ENCODE measurements at regions not wholly inside any gene's neighbourhood (a gene's known extent, or its start where the extent isn't known, plus 50 kb on each side); places are given as distances from the start of the nearest gene placed in this dataset.

DNA sequence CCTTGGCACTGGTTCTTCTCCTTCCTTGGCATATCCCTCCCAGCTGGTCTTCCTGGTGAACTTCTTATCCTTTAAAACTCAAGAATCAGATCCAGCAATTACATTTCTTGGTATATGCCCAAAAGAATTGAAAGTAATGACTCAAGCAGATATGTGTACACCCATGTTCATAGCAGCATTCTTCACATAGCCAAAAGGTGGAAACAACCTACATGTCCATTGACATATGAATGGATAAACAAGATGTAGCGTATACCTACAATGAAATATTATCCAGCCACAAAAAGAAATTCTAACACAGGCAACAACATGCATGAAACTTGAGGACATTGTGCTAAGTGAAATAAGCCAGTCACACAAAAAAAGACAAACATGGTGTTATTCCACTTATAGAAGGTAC, 103.7 kb upstream of the NT5E start:
- TF ChIP-seq FOXM1 (IDR thresholded peaks at IDR 0.05; ENCODE audit: borderline replicate concordance, low read depth): no peak
- TF ChIP-seq ZBTB7A (IDR thresholded peaks at IDR 0.05; ENCODE audit: low read depth): no peak
- no peak for TF ChIP-seq EP300 (IDR thresholded peaks at IDR 0.05; ENCODE audit: borderline replicate concordance)
- TF ChIP-seq TCF12 (IDR thresholded peaks at IDR 0.05; ENCODE audit: low read depth): no peak
- no peak for TF ChIP-seq CEBPB (IDR thresholded peaks at IDR 0.05)
- TF ChIP-seq YY1 (IDR thresholded peaks at IDR 0.05; ENCODE audit: low read depth): no peak
- no peak for TF ChIP-seq NFIC (IDR thresholded peaks at IDR 0.05)
- TF ChIP-seq MAX (IDR thresholded peaks at IDR 0.05): no peak
- no peak for TF ChIP-seq REST (IDR thresholded peaks at IDR 0.05; ENCODE audit: low read depth)
- TF ChIP-seq, protein P1, sequence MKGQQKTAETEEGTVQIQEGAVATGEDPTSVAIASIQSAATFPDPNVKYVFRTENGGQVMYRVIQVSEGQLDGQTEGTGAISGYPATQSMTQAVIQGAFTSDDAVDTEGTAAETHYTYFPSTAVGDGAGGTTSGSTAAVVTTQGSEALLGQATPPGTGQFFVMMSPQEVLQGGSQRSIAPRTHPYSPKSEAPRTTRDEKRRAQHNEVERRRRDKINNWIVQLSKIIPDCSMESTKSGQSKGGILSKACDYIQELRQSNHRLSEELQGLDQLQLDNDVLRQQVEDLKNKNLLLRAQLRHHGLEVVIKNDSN (IDR thresholded peaks at IDR 0.05): no peak
- no peak for TF ChIP-seq RAD21 (IDR thresholded peaks at IDR 0.05; ENCODE audit: low read depth)
- no peak for TF ChIP-seq TAF1 (IDR thresholded peaks at IDR 0.05; ENCODE audit: low read depth)
- no peak for TF ChIP-seq EGR1 (IDR thresholded peaks at IDR 0.05)
- no peak for TF ChIP-seq TEAD4 (IDR thresholded peaks at IDR 0.05)
- TF ChIP-seq CREB1 (IDR thresholded peaks at IDR 0.05; ENCODE audit: low read depth): no peak

DNA sequence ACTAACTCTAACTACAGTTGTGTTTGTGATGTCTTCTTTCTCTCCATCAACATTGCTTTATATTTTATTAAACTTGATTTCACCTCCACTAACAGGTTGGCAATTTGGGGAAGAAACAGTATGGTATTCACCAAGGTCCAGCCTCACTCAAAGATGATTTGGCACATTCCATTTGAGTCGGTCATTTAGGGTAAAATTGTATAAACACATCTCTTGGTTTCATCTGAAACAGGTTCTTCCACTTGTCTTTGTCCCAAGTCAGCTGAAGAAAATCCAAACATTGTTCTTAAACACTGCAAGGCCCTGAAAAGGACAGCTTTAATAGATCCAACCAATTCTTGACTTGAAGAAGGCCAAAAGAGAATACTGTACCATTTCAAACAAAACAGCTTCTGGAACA, 104.9 kb upstream of the NT5E start:
- TF ChIP-seq RAD21 (IDR thresholded peaks at IDR 0.05; ENCODE audit: low read depth) (no peak), MAX (IDR thresholded peaks at IDR 0.05) (no peak), CEBPB (IDR thresholded peaks at IDR 0.05) (no peak), FOXM1 (IDR thresholded peaks at IDR 0.05; ENCODE audit: borderline replicate concordance, low read depth) (no peak), ZBTB7A (IDR thresholded peaks at IDR 0.05; ENCODE audit: low read depth) (no peak), EP300 (IDR thresholded peaks at IDR 0.05; ENCODE audit: borderline replicate concordance) (no peak), TAF1 (IDR thresholded peaks at IDR 0.05; ENCODE audit: low read depth) (no peak), YY1 (IDR thresholded peaks at IDR 0.05; ENCODE audit: low read depth) (no peak), TCF12 (IDR thresholded peaks at IDR 0.05; ENCODE audit: low read depth) (no peak), NFIC (IDR thresholded peaks at IDR 0.05) (no peak), CREB1 (IDR thresholded peaks at IDR 0.05; ENCODE audit: low read depth) (no peak), TEAD4 (IDR thresholded peaks at IDR 0.05) (no peak), REST (IDR thresholded peaks at IDR 0.05; ENCODE audit: low read depth) (no peak), EGR1 (IDR thresholded peaks at IDR 0.05) (no peak)
- TF ChIP-seq, protein P1 (IDR thresholded peaks at IDR 0.05): no peak

GRCh38 chr6:85343428-85343827, 106.5 kb upstream of the NT5E start:
- TF ChIP-seq TCF12 (IDR thresholded peaks at IDR 0.05; ENCODE audit: low read depth) (no peak), FOXM1 (IDR thresholded peaks at IDR 0.05; ENCODE audit: borderline replicate concordance, low read depth) (no peak), TEAD4 (IDR thresholded peaks at IDR 0.05) (no peak), CEBPB (IDR thresholded peaks at IDR 0.05) (no peak), YY1 (IDR thresholded peaks at IDR 0.05; ENCODE audit: low read depth) (no peak), TAF1 (IDR thresholded peaks at IDR 0.05; ENCODE audit: low read depth) (no peak), REST (IDR thresholded peaks at IDR 0.05; ENCODE audit: low read depth) (no peak), ZBTB7A (IDR thresholded peaks at IDR 0.05; ENCODE audit: low read depth) (no peak), EP300 (IDR thresholded peaks at IDR 0.05; ENCODE audit: borderline replicate concordance) (no peak), MAX (IDR thresholded peaks at IDR 0.05) (no peak)

GRCh38 chr6:85329196-85329595, 120.7 kb upstream of the NT5E start:
- TF ChIP-seq FOXM1 (IDR thresholded peaks at IDR 0.05; ENCODE audit: borderline replicate concordance, low read depth): no peak
- TF ChIP-seq, protein P1 (IDR thresholded peaks at IDR 0.05): no peak
- no peak for TF ChIP-seq EGR1 (IDR thresholded peaks at IDR 0.05)
- no peak for TF ChIP-seq TEAD4 (IDR thresholded peaks at IDR 0.05)
- TF ChIP-seq REST (IDR thresholded peaks at IDR 0.05; ENCODE audit: low read depth): no peak
- TF ChIP-seq NFIC (IDR thresholded peaks at IDR 0.05): no peak
- no peak for TF ChIP-seq ZBTB7A (IDR thresholded peaks at IDR 0.05; ENCODE audit: low read depth)
- TF ChIP-seq EP300 (IDR thresholded peaks at IDR 0.05; ENCODE audit: borderline replicate concordance): no peak
- no peak for TF ChIP-seq TAF1 (IDR thresholded peaks at IDR 0.05; ENCODE audit: low read depth)
- TF ChIP-seq RAD21 (IDR thresholded peaks at IDR 0.05; ENCODE audit: low read depth): no peak
- TF ChIP-seq MAX (IDR thresholded peaks at IDR 0.05): no peak
- TF ChIP-seq CREB1 (IDR thresholded peaks at IDR 0.05; ENCODE audit: low read depth): no peak
- TF ChIP-seq YY1 (IDR thresholded peaks at IDR 0.05; ENCODE audit: low read depth): no peak
- TF ChIP-seq CEBPB (IDR thresholded peaks at IDR 0.05): no peak
- TF ChIP-seq TCF12 (IDR thresholded peaks at IDR 0.05; ENCODE audit: low read depth): no peak

Data from Ishikawa (cell line).